GM21717 (cell line): ENCODE measurements at regions not wholly inside any gene's neighbourhood (a gene's known extent, or its start where the extent isn't known, plus 50 kb on each side); places are given as distances from the start of the nearest gene placed in this dataset.

Experiments used
- ATAC-seq: cut with Tn5 transposase; IDR thresholded peaks from one replicate; pipeline ENCODE4 v1.9.1; 2021; ENCODE audit warnings: mild to moderate bottlenecking, moderate library complexity; ENCODE audit not compliant: unreplicated experiment

GRCh38 chr18:38473535-38473934 lies 907.9 kb upstream of the CELF4 start:
- no peak for ATAC-seq

- ATAC-seq = no peak
Observed at GRCh38 chr18:38470421-38470820, 904.8 kb upstream of the CELF4 start.

DNA sequence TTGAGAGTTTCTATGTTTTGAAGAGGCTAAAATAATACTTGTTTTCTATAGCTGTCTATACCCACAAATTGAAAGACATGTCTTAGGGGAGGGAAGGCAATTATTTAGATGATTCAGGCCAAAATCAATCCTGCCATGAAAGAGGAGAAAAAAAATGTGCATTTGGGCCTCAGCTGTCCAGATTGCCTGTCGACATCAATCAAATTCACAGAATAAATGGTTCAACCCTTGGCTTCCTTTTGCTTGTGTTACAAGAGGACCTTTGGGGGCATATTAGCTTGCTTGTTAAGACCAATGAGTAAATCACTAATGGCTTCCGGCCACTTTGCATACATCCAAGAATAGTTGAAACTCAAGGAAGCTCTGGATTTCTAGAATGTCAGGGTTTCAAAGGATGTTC lies 900.8 kb upstream of the CELF4 start:
- no peak for ATAC-seq

DNA sequence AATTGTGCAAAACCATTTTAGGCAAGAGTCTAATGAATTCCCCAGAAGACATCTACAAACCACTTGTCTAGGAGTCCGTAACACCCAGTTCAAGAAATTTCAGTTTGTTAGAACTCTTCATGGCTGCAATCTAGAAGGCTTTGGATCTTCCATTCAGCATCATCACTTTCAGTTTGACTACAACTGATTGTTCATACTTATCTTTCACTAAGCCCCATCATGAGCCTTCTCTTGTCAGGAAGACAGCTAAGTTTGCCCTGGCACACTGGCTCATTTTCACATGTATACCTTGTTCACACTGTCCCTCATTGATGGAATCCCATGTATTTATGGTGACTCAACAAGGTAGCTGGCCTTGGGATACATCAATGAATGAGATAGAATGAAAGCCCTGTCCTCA lies 898.4 kb upstream of the CELF4 start:
- ATAC-seq = no peak

GRCh38 chr18:38460657-38461056 lies 895.1 kb upstream of the CELF4 start:
- no peak for ATAC-seq

- ATAC-seq = no peak
Observed at GRCh38 chr18:38459131-38459994, 893.8 kb upstream of the CELF4 start.

GRCh38 chr18:38458698-38459097 lies 893.1 kb upstream of the CELF4 start:
- no peak for ATAC-seq

GRCh38 chr18:38456253-38456652 lies 890.7 kb upstream of the CELF4 start:
- ATAC-seq = no peak

DNA sequence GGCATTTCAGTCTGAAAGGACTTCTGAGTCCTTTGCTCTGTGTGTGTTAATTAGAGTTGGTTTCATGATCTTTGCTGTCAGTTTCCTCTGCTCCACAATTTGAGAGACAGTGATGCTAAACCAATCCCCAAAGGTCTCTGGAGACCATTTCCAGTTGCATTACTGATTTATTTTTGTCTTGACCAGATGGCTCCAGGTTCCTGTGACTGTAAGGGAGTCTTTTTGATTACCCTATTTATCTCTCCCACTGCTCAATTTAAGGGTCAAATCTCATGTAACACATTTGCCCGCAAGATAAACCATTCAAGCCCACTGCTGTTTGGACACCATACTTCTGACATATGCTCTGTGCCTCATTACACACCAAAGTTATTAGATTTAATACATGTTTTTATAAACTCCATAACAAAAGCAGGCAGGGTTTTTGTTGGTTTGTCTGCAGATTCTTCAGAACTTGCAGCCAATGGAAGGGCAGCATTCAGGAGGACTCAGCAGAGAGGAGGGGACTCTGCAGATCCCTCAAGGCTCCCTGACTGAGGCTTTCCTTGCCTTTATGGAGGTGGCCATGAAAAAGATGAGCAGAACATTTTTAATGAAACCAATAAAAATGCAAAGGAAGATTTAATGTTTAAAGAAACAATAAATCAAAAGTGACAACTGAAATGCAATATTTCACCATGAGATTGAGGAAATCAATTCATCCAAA lies 889.3 kb upstream of the CELF4 start:
- ATAC-seq = no peak

DNA sequence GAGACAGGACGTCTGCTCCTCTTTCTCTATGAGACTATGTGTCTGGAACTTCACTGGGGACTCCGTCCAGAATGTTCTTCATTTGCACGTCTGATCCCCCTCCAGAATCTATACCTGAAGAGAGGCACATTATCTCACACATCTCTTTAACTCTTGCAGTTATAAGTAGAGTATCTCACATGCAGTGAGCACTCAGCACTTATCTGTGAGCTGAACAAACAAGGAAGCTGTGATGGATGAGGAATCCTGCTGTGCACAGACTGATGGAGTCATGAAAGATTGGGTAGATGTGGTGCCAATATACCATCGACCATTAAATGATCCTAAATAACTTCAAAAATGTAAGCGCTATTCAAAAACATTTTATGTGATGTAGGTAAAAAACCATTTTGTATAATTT lies 888.3 kb upstream of the CELF4 start:
- ATAC-seq = no peak

GRCh38 chr18:38450876-38451275 lies 885.3 kb upstream of the CELF4 start:
- no peak for ATAC-seq

DNA sequence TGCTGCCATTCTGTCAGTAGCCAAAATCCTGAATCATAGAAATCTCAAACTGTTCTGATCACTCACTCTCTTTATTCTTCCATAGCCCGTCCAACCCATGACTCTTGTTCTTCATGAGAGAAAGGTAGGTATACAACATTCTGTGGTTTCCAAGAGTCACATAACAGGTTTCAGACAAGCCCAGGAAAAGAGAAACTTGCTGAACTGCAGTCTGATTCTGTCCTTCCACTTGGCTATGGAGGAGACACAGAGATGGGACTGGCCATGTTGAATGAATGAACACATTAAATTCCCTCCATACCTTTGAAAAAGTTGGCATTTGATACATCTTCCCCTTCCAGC lies 880.2 kb upstream of the CELF4 start:
- no peak for ATAC-seq

GRCh38 chr18:38444971-38445803 lies 879.6 kb upstream of the CELF4 start:
- ATAC-seq = no peak

- ATAC-seq = no peak
Observed at GRCh38 chr18:38427736-38428135, 862.1 kb upstream of the CELF4 start.

DNA sequence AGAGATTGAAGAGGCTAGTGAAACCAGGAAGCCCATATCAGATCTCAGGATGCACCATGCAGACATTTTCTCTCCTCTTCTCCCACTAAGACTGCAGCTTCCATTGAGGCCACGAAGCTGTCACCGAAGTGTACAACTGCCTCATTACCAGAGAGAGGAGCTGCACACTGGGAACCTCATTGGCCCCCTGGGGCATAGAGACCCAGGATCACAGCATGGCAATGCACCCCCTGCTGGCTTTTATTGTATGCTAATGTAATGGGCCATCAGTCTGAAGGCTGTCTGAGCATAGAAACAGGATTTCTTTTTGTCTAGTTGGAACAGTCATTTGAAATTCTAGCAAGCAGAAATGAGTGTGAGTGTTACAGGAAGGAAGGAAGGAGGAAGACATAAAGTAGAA lies 861.6 kb upstream of the CELF4 start:
- no peak for ATAC-seq

GRCh38 chr18:38421872-38422615 lies 856.4 kb upstream of the CELF4 start:
- no peak for ATAC-seq

DNA sequence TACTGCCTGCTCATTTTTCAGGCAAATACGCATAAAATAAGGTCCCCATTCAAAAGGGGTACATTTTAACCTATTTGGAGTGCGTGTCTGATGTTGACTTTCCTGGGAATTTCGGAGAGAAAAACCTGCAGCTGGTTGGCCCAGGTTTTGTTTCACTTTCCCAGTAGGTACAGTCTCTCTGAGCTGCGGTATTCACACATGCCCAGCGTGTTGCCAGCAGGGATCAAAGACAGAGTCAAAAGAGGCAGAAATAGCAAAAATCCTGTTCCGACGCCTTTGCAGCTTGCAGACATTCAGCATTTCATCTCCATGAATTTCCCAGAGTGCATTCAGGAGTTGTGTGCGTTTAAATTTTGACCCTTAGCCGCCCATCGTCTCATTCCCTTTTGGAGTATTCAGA lies 855.4 kb upstream of the CELF4 start:
- no peak for ATAC-seq

GRCh38 chr18:38420611-38421010 lies 855.0 kb upstream of the CELF4 start:
- ATAC-seq = no peak

DNA sequence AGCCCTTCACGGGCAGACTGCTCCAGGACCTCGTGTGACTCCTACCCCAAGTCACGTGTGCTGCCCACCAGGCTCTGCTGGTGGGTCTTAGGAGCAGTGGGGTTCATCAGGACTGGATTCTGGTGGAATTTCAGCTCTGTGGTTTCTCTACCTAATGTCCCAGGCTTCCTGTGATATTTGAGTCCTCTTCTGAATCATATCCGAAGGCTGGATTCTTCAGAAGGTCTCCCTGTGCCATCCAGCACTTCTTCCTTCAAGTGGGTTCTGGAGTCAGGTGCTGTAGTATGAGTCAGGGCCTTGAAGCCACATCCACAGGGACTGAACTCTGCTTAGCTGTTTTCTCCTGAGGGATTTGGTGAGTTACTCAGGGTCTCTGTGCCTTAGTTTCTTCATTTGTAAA lies 850.2 kb upstream of the CELF4 start:
- no peak for ATAC-seq

- ATAC-seq = no peak
Observed at GRCh38 chr18:38413193-38413592, 847.6 kb upstream of the CELF4 start.

GRCh38 chr18:38406607-38407006 lies 841.0 kb upstream of the CELF4 start:
- ATAC-seq = no peak
